HG03196 (cell line): ENCODE measurements at regions not wholly inside any gene's neighbourhood (a gene's known extent, or its start where the extent isn't known, plus 50 kb on each side); places are given as distances from the start of the nearest gene placed in this dataset.

ENCODE experiments used
- ATAC-seq: cut with Tn5 transposase; IDR thresholded peaks from one replicate; pipeline ENCODE4 v1.9.1; 2021; ENCODE audit not compliant: unreplicated experiment

DNA sequence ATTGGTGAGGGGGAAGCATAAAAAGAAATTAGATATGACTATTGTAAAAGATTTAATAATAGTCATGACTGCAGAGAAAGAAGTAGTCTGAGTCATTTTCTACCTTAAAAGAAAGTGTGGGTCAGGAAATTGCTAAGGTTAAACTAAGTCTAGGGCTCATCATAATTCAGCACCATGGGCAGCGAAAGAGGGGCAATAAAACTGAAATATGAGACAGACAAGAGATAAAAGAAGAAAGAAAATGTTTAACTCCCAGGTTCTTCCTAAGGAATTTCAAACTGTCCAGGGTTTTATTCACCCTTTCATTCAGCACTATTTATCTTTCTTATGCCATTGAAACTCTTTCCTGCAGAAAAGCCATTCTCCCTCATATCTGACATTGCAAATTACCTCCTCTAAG lies 114.4 kb upstream of the API5 start:
- ATAC-seq: no peak

DNA sequence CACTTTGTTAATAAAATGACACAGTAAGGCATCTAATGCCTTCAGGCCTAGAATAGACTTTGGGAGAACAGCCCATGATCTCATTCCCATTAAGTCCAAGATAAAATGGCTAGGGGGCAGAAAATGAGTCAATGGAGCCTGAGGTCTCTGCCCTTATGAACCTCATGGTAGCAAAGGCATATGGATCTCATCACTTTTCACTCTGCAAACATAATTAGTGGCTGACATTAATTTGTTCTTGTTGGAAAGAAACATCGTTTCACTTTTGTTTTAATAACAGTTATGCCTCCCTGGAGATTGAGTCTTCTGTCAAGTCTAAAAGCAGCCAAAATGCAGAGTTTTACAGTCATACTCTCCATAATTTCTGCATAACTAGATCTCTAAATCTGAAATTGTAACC lies 111.8 kb upstream of the API5 start:
- no peak for ATAC-seq

DNA sequence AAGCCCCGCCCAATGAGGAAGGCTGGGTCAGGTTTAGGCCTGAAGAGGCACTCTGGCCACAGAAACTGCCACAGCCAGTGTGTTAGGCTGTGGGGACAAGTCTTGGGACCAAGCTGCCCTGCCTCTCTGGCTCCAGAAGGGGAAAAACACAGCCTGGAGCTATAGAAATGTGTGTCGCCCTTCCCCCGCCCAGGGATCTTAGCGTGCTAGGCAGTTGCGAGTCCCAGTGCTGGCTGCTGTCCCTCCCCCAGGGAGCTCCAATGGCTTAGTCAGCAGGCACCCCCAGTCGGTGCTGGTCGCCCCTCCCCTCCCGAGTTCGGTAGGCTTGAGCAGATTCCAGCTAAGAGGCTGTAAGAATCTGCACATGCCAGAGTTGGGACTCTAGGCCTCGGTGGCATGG lies 99.5 kb upstream of the API5 start:
- ATAC-seq: no peak

DNA sequence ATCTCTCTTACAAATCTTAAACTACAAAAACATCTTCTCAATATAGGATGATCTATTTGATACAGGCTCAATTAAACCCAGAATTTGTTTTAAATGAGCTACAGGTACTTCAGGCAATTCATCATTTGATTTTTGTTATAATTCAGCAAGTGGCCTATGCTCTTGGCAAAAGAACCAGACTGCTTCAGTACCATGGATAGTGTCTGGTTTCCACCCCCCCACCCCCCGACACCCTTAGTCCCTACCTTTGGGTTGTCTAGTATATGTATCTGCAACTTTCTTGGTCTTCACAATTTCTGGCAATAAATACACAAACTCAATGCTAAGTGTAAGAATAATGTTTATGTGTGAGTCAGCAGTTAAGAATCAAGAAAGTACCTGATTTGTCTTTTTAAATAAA lies 97.3 kb upstream of the API5 start:
- no peak for ATAC-seq

DNA sequence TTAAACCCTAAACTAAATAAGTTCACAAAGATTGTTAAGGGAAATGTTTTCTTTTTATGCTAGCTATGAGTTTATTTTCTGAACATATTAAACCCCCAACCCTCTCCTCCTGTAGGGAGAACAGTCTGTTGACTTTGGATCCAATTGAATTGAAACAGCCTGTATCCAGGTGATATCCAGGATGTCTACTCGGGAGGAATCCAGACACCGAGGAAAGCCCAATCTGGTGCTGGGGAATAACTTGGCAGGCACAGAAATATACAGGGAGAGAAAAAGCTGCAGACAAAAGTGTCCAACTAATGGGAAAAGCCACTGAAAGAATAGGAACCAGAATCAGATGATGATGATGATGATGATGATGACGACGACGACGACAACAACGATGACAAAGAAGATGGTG lies 93.9 kb upstream of the API5 start:
- no peak for ATAC-seq

DNA sequence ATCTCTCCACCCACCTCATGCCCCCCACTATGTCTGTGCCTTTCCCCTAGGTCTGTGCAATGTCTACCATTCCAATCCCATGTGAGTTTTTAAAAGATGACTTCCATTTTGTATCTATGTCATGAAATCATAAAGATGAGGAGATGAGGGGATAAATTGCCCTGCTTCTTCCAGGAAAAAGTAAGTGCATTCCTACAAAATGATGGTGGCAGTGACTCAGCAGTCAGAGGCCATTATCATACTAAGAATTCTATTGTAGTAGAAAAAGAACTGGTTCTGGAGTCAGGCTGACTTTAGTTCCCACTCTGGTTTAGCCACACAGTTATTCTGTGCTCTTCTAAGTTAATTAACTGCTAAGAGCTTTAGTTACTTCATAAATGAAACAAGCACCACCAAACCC lies 89.6 kb upstream of the API5 start:
- no peak for ATAC-seq

DNA sequence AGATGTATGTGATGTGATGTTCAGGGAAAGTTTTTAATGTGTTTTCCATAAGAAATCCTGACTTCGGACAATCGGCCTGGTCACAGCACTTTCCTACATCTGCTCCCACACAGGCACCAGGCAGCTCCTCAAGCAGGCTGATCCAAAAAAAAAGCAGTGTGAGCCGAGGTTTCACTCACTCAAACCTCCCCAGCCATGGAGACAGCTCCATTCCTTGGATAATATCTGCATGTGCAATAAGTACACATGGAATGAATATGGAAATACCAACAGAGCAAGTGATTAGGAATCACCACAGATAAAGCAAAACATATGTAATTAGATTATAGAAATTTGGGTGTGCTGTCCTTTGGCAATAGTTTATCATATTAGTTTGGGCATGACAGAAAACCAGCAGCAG lies 88.8 kb upstream of the API5 start:
- no peak for ATAC-seq

DNA sequence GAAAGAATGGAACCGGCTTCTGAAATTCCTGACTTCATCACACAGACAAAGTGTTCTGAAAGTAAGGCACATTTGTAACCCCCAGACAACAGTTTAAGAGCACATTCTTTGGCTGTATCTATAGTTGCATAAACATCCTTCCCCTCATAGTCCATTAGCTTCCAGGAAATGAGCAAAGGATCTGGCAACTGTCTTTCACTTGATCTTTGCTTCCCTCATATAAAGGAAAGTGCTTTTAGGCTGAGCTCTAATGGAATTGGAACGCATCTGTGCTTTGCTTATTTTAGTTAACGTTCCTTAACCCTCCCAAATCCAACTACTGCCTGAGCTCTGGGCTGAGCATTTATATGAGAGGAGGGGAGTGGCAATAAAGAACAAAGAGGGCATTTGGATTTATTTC lies 76.9 kb upstream of the API5 start:
- ATAC-seq: no peak

DNA sequence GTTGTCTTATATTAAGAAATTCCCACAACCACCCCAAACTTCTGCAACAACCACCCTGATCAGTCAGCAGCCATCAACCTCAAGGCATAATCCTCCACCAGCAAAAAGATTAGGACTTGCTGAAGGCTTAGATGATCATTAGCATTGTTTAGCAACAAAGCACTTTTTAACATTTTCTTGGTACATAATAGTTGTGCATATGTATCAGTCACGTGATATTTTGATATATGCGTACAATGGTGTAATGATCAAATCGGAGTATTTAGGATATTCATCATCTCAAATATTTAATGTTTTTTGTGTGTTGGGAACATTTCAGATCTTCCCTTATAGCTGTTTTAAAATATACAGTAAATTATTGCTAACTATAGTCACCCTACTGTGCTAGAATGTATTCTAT lies 73.5 kb upstream of the API5 start:
- no peak for ATAC-seq

DNA sequence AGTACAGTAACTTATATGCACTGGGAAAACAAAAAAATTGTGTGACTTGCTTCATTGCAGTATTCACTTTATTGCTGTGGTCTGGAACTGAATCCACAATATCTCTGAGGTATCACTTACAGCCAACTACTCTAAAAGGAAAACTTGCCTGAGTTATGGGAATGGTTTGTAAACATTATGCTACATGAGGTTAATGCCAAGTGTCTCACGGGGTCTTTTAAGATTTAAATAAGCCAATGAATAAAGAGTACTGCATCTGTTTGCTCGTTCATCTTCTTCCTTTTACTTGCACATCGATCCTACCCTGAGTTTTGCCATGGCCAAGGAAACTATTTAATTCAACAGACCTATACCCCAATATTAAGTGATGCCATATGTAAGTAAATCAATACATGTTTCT lies 72.0 kb upstream of the API5 start:
- no peak for ATAC-seq

DNA sequence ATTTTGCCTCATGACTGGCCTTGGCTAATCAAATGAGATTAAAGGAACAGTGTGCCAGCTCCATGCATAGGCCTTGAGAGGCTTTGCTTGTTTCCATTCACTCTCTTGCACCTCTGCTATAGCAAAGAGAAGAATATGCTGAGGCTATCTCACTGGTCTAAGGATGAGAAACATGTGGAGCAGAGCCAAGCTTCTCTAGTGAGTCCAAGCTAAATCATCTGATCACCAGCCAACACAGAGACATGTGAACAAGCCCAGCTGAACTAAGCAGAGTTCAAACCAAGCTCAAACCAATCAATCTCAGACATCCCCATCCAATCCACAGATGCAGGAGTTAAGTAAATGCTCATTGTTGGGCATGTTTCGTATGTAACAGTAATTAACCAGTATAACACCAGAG lies 69.4 kb upstream of the API5 start:
- ATAC-seq: no peak

DNA sequence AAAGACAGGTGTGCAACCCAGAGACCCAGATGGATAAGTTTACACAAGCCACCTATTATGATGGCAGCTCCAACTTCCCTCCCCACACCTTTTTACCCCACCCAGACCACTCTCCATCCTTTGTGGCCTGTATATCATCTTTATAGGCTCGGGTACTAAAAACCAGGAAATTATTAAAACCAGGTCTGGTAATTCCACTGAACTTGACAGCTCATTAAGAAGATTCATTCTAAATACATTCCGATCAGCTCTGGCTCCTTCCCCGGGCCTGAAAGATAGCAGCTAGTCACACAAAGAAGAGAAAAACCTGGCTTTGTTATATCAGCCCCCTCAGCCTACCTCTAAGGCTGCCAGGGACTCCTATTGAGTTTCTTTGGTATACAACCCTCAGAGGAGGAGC lies 67.9 kb upstream of the API5 start:
- ATAC-seq: no peak

DNA sequence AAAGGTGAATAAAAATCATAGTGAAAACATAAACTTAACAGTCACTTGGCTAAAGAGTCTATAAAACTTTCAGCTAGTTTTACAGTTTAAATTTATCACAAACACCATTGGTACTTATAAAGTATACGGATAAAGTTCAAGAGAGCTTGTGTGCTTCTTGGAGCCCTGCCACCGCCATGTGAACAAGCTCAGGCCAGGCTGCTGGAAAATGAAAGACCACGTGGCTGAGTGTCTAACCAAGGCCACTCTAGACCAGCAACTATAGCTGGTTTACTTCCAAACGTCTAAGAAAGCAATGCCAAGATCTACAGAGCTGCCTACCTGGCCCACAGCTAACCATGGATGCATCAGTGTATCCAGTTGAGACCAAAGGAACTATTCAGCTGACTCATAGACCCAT lies 66.3 kb upstream of the API5 start:
- no peak for ATAC-seq

DNA sequence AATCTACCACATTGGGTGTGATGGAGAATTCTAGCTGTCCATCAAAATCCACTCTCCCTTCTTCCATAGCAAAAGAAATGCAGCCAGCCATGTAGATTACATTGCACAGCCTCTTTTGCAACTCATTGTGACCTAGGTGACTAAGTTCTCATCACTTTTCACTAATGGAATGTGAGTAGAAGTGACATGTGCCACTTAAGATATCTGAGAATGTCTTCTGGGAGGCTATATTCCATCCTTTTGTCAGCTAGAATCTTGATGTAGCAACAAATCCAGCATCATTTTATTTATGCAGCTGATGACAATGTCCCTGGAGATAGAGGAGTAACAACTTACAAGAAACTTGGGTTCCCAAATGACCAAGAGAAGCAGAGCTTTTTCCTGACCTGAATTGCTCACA lies 61.5 kb upstream of the API5 start:
- ATAC-seq: no peak

DNA sequence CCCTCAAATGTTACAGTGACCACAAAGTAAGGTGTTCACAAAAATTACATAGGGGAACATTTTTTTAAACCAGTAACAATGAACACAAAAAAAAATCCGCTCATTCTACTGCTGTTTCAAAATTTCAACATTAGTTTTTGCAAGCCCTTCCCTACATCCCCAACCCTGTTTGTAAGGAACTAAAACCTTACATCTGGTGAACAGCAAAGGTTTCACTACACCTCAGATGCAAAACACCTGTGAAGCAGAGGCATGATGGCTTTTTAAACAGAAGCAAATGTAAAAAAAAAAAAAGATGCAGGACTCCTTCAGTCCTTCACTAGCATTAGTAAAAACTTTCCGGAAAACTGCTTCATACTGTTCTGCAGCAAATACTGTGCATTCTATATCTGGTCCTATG lies 50.0 kb upstream of the API5 start:
- ATAC-seq: no peak
